Dedifferentiated amniotic fluid mesenchymal stem cell (primary cell): ENCODE measurements at regions not wholly inside any gene's neighbourhood (a gene's known extent, or its start where the extent isn't known, plus 50 kb on each side); places are given as distances from the start of the nearest gene placed in this dataset.
"Not testable (repeated sequence)": the region's sequence is repeated elsewhere in the genome, so short reads cannot be mapped to it uniquely, and the experiment has no call there.

Source experiments
- DNase-seq: peaks from one replicate; pipeline ENCODE4 v3.0.0-alpha.2; 2016; ENCODE audit errors: extremely low spot score

GRCh38 chr13:21261487-21262216 is 85.2 kb downstream of the MRPL57 start:
- not testable (repeated sequence) for DNase-seq

GRCh38 chr13:21263909-21264308 is 87.5 kb downstream of the MRPL57 start:
- DNase-seq: not testable (repeated sequence)

- not testable (repeated sequence) for DNase-seq
Measured at GRCh38 chr13:21268485-21268884, 92.0 kb downstream of the MRPL57 start.

GRCh38 chr13:21272439-21272838 is 96.0 kb downstream of the MRPL57 start:
- DNase-seq: not testable (repeated sequence)

- DNase-seq: not testable (repeated sequence)
Measured at GRCh38 chr13:21274457-21274856, 98.0 kb downstream of the MRPL57 start.

- DNase-seq: no peak
Measured at GRCh38 chr13:21282065-21282464, 105.6 kb downstream of the MRPL57 start.

- no peak for DNase-seq
Measured at GRCh38 chr13:21287331-21287907, 111.0 kb downstream of the MRPL57 start.

- DNase-seq: no peak
Measured at GRCh38 chr13:21289475-21289874, 113.0 kb downstream of the MRPL57 start.

GRCh38 chr13:21290442-21291002 is 114.1 kb downstream of the MRPL57 start:
- DNase-seq: not testable (repeated sequence)

- no peak for DNase-seq
Measured at GRCh38 chr13:21291840-21292239, 115.4 kb downstream of the MRPL57 start.

GRCh38 chr13:21296991-21297390 is 120.5 kb downstream of the MRPL57 start:
- DNase-seq: not testable (repeated sequence)

GRCh38 chr13:21297447-21297846 is 121.0 kb downstream of the MRPL57 start:
- DNase-seq: no peak

GRCh38 chr13:21297914-21298831 is 121.7 kb downstream of the MRPL57 start:
- DNase-seq: peak; percentile 88

- no peak for DNase-seq
Measured at GRCh38 chr13:21304256-21304655, 127.8 kb downstream of the MRPL57 start.

- not testable (repeated sequence) for DNase-seq
Measured at GRCh38 chr13:21306300-21307073, 130.0 kb downstream of the MRPL57 start.

GRCh38 chr13:21307158-21307557 is 130.7 kb downstream of the MRPL57 start:
- not testable (repeated sequence) for DNase-seq

- no peak for DNase-seq
Measured at GRCh38 chr13:21308906-21309305, 132.4 kb downstream of the MRPL57 start.

- DNase-seq: no peak
Measured at GRCh38 chr13:21309542-21310172, 133.2 kb downstream of the MRPL57 start.

GRCh38 chr13:21310220-21310619 is 133.8 kb downstream of the MRPL57 start:
- DNase-seq: peak; percentile 26

GRCh38 chr13:21314976-21315375 is 138.5 kb downstream of the MRPL57 start:
- DNase-seq: not testable (repeated sequence)

- DNase-seq: no peak
Measured at GRCh38 chr13:21316376-21316775, 139.9 kb downstream of the MRPL57 start.
